SH-SY5Y (cell line): ENCODE measurements at regions not wholly inside any gene's neighbourhood (a gene's known extent, or its start where the extent isn't known, plus 50 kb on each side); places are given as distances from the start of the nearest gene placed in this dataset.

ENCODE experiments used
- GATA2 ChIP-seq: IDR thresholded peaks from 2 replicates; pipeline ENCODE4 v1.6.1; 2011; ENCODE audit warnings: mild to moderate bottlenecking, low read depth, low read length
- GATA3 ChIP-seq: IDR thresholded peaks from 2 replicates; pipeline ENCODE4 v1.6.1; 2011; ENCODE audit warnings: low read depth, mild to moderate bottlenecking, low read length, moderate library complexity

- TF ChIP-seq GATA3: no peak
- no peak for TF ChIP-seq GATA2
Measured at GRCh38 chr11:128207861-128208321, 379.5 kb downstream of the ETS1 start.
